ENCODE measurements at regions not wholly inside any gene's neighbourhood (a gene's known extent, or its start where the extent isn't known, plus 50 kb on each side); places are given as distances from the start of the nearest gene placed in this dataset.
A peak's percentile ranks its signal among the peaks of the same experiment; 100 is the strongest.

DNA sequence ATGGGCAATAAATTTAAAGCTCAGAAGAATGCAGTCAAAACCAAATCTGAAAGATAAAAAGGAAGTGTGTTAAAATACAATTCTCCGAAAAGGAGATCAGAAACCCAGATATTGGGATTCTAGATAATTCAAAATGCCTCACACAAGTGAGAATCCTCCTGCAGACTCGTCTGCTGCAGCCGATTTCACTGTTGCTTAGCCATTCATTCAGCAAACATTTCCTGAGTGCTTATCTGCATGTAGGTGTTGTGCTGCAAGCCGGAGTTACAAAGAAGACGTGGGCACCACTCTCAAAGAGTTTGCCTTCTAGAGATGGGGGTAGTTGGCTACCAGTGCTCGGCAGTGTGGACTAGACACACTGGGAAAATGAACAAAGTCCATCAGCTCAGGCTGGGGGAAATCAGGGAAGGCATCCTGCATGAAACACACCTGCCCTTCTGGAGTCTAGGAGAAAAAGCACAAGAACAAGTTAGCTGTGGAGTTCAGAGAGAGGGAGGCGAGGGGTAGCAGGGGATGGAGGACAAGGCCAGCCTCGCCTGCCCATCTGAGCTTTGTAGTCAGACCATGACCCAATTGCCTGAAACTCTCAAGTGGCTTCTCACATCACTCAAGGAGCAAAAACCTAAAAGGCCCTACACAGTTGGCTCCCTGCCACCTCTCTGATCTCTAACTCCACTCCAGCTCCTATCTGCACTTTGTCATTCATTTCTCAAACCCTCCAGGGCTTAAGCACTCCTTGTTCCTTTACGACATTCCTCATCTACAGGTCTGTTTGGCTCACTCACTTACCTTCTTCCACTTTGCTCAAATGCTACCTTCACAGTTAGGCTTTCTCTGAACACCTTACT, 310.0 kb upstream of the DDHD1 start:
- peak; percentile 15 for DNase-seq (ENCODE audit: low spot score)

GRCh38 chr14:53461858-53462257, 308.7 kb upstream of the DDHD1 start:
- no peak for DNase-seq (ENCODE audit: low spot score)

GRCh38 chr14:53460544-53460943, 307.4 kb upstream of the DDHD1 start:
- no peak for DNase-seq (ENCODE audit: low spot score)

DNA sequence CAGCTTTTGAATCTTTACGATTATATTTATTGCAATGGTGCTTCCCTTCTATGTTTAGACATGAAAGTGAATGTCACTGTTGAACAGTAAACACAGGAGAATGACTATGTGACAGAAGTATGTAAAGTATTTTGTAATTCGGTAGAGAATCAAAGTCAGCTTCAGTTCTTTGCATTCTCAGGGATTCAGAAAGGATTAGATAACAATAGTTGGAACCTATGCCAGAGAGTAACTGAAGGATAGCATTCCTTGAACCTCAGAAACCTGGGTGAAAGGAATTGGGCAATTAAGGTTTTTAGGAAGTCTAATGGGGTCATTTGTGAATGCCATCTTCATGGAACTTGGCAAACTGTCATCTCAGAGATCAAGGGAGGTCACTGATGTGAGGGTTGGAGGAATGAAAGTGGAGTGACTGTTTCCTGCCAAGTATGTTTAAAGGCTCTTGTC, 305.3 kb upstream of the DDHD1 start:
- peak; percentile 26 for DNase-seq (ENCODE audit: low spot score)

DNA sequence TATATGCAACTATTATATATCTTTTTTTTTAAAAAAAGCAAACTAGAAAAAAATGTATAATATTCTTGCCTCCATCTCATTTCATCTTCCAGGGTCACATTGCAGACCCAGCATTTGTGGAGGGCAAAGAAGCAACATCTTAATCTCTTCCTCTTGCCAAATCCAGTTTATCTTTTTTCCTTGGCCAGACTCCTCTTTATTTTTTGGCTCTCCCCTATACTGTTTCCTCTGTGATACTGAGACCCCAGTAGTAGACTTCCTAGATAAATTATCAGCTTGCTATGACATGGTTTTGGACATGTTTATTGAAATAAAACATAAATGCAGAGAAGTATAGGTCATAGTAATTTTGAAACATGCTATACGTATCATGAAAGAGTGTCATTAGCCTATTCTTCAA, 303.8 kb upstream of the DDHD1 start:
- DNase-seq (ENCODE audit: low spot score): no peak

- DNase-seq (ENCODE audit: low spot score): no peak
These were observed 299.0 kb upstream of the DDHD1 start for GRCh38 chr14:53452005-53452673.

DNA sequence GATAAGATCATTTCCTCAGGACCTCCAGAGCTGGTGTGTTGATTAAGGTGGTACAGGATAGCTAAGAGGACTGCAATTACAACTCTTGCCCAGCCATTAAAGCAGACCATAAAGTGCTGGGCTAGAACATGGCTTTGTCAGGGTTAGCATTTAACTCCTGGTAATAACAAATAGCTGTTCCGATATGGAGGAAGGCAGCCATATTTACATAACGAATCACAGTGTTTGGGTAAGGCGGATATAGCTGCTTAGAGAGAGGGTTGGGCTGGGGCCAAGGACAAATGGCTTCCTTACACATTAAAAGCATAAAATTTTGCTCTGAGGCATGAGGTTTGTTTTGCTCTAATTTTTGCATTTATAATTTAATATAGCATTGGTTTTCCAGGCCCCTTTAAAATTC, 297.7 kb upstream of the DDHD1 start:
- DNase-seq (ENCODE audit: low spot score): no peak

DNA sequence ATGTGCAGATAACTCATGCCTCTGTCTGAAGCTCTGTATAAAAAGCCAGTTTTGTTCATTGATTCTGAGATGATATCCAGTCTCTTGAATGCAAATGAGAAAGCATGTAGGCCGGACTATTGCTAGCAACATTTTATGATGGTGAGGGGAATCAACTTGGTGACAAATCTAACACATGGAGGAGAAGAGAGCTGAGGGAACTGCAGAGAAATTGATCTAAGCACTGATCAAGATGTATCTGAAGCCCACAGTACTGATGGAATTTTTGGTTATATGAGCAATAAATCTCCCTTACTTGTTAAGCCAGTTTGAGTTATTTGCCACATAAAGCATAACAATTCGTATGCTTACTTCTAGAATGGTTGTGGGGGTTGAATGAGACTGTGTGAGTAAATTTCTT, 295.6 kb upstream of the DDHD1 start:
- DNase-seq (ENCODE audit: low spot score): no peak

GRCh38 chr14:53444677-53445312, 291.7 kb upstream of the DDHD1 start:
- DNase-seq (ENCODE audit: low spot score): no peak

DNA sequence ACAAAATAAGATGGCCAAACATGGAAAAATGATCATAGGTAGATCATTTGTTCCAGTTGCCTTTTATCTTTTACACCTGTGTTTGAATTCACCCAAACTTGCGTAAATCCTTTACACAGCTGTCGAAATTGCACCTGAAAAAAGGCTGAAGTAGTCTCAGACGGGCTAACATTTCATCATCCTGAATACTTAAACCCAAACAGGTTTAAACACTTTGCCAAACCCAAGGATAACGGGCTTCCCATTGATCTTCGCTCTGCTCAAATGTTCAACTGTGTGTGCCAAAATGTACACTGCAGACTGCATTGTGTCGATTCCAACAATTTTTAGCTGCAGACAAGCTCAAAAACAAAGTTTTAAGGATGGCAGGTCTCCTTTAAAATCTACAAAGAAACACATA, 288.7 kb upstream of the DDHD1 start:
- DNase-seq (ENCODE audit: low spot score): no peak

GRCh38 chr14:53437858-53438257, 284.7 kb upstream of the DDHD1 start:
- DNase-seq (ENCODE audit: low spot score): no peak

- peak; percentile 77 for DNase-seq (ENCODE audit: low spot score)
These were observed 279.3 kb upstream of the DDHD1 start for GRCh38 chr14:53432378-53432802.

DNA sequence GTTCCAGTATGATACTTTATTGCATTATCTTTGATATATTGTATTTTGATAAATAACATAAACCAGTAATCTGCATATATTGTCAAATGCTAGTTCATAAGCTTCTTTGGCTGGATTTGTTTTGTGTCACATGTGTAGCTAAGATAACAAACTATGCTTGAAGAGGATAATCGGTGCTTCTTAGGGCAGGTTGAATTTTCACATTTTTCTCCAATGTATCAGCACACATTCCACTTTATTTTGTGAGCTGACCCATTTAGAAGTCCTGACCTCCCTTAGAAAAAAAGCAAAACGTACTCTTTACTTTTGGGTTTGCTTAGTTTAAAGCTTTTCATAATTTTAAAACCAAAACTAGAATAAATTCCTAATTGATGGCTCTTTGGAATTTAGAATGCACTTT, 277.7 kb upstream of the DDHD1 start:
- DNase-seq (ENCODE audit: low spot score): no peak

DNA sequence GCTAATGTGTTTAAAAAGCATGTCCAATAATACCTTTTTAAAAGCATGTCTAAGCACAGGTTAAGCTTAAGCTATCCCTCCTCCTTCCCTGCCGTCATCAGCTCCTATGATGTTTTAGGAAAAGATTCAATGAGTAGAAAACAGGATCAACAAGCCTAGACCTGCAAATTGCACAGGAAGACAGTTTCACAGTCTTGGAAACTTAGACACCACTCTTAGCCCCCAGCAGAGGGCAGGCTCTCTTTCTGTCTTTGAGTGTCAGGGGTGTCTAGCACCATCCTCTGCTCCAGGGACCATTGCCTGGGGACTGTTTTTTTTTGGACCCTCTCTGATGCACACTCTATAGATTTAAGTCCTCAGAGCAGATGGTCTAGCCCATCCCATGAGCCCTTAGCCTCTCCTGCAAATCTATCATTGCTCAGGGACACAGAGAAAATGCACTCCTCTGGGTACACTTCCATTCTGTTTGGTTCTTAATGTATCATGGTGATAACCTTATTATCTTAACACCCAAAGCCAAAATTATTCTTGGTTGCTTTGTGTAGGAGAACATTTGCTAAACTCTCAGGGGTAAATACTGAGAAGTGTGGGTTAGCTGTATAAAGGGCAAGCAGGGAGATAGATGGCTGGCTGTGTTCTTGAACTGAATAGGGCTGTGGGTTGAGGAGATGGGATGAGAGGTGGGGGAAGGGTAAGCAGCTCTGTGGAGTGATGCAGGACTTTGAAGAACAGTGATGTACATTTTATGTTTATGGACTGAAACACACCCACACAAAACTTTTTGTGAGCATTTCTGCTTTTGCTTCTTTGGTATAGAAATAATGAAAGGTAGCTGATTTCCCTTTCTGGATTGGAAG, 259.9 kb upstream of the DDHD1 start:
- peak; percentile 37 for DNase-seq (ENCODE audit: low spot score)

GRCh38 chr14:53411125-53411524, 258.0 kb upstream of the DDHD1 start:
- DNase-seq (ENCODE audit: low spot score): no peak

DNA sequence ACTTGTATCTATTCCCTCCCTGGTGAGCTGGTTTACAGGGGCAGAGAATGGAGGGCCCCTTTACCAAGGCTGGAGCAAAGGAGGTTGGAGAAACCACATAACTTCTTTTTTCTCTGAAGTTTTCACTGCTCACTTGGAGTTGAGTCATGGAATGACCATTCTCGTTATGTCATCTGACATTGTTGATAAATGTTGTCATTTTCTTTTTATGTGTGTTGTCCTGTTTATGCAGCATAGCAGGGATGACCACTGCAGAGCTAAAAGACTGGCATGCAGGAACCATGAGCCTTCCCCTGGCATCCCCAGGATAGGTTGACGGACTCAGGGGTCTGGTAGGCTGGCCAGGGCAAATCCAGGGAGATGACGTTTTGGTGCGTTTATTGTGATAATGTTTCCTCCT, 256.8 kb upstream of the DDHD1 start:
- DNase-seq (ENCODE audit: low spot score): no peak

- no peak for DNase-seq (ENCODE audit: low spot score)
These were observed 256.2 kb upstream of the DDHD1 start for GRCh38 chr14:53409289-53409688.

DNA sequence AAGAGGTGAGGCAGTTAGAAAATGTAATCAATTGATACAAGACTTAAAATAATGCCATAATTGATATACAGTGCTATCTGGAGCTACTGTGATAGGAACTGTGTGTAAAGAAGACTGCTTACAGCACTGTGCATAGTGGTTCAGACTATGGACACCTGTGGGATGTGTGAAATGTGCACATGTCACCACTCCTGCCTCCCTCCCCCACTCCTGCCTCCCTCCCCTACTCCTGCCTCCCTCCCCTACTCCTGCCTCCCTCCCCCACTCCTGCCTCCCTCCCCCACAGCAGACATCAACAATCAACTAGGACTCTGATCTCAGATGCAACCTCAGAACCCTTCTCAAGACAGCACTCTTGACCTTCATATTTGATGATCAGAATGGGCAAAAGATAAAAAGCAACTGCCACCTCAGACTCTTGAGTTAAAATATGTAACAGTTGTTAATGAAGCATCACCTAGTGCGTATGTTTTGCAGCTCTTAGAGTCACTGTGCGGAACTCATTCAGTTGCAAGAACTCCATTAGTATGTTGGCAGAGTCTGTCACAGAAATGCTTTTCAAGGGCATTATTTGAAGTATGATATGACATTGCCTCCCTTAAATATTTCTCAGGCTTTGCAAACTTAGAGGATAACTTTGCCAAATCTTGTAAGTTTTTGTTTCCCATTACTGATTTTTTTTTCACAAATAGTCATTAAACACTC, 255.2 kb upstream of the DDHD1 start:
- no peak for DNase-seq (ENCODE audit: low spot score)

- no peak for DNase-seq (ENCODE audit: low spot score)
These were observed 253.4 kb upstream of the DDHD1 start for GRCh38 chr14:53406519-53406918.

GRCh38 chr14:53401646-53402045, 248.5 kb upstream of the DDHD1 start:
- no peak for DNase-seq (ENCODE audit: low spot score)

- peak; percentile 67 for DNase-seq (ENCODE audit: low spot score)
These were observed 245.9 kb upstream of the DDHD1 start for GRCh38 chr14:53399057-53399456.
